ENCODE measurements at regions not wholly inside any gene's neighbourhood (a gene's known extent, or its start where the extent isn't known, plus 50 kb on each side); places are given as distances from the start of the nearest gene placed in this dataset.
"Not testable (repeated sequence)": the region's sequence is repeated elsewhere in the genome, so short reads cannot be mapped to it uniquely, and the experiment has no call there.

DNA sequence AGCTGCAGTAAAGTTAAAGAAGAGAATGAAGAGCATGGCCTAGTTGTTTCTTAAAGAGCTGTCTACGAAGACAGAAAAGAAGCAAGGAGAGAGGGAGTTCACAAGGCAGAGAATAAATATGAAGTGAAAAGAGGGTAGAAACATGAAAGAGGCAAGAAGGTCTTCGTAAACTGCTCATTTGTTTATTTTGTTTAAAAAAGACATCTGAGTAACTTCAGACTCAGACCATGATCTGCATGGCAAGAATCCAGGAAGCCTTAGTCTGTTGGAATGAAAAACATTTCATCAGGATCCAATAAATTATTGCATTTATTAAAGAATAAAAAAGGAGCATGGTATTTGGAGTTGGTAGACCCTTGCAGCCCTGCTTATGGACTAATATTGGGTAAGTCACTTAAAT lies 151.1 kb downstream of the SEM1 start:
- DNase-seq = no peak

DNA sequence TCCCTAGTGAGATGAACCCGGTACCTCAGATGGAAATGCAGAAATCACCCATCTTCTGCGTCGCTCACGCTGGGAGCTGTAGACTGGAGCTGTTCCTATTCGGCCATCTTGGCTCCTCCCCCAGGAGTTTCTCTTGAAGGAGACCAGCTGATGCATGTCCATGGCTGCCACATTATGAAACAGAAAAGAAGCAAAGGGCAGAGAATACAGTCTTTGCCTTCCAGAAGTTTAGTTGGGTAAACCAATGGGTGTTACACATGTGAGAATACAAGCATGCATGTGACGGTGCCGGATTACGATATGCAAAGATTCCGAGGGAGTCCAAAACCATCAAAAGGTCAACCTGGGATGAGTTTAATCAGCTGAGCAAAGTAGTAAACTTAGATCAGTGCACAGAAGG lies 151.6 kb downstream of the SEM1 start:
- DNase-seq = no peak

DNA sequence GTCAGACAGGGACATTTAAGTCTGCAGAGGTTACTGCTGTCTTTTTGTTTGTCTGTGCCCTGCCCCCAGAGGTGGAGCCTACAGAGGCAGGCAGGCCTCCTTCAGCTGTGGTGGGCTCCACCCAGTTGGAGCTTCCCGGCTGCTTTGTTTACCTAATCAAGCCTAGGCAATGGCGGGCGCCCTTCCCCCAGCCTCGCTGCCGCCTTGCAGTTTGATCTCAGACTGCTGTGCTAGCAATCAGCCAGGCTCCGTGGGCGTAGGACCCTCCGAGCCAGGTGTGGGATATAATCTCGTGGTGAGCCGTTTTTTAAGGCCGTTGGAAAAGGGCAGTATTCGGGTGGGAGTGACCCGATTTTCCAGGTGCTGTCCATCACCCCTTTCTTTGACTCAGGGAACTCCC lies 152.0 kb downstream of the SEM1 start:
- not testable (repeated sequence) for DNase-seq

DNA sequence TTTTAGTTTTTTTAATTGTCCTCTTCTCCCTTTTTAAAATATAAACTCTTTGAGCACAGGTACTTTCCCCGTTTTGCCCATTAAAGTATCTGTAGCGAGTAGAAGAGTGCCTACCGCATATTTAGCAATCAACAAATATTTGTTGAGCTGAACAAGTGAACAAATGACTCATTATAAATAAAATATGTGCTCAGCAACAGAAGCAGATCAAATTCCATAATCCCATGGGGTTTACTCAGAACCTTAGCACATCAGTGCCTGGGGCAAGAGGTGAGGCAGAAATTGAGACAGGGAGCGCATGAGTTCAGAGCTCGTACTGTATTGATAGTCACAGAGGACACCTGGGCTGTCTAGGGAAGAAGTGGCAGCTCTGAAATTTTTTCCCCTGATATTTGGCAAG lies 161.0 kb downstream of the SEM1 start:
- no peak for DNase-seq

DNA sequence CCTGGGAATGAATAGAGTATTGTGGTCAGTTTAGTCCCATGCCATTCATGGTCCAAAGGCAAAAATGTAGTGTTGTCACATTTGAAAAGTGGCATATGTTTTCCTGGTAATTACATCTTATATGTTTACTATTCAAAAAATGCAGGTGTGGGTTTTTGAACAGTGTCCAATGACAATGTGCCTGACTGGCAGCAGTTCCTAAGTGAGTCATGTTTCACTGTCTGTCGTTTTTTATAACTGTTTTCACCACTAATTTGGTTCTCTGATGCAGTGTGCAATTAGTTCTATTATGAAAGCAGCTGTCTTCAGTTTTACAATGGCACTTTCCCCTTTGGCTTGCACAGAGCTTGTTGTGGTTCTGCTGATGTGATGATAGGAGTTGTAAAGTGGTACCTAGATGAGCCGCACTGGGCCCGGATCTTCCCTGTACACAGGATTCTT lies 162.3 kb downstream of the SEM1 start:
- DNase-seq = no peak

DNA sequence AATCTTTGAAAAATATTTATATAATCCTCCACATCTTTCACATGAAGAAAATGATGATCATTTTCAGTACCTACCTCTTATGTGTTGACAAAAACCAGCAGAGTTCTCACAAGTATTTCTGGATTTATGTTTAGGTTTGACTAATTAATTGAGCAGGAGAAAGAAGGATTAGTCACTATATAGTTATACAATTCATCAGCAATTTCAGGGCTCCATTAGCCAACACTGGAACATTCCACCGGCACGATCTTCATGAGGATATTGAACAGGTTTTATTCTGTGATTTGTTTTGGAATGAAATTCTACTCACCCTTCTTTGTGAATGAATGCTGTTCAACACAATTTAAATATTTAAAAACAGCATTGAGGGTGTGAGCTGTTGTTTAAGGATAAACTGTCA lies 163.2 kb downstream of the SEM1 start:
- no peak for DNase-seq

DNA sequence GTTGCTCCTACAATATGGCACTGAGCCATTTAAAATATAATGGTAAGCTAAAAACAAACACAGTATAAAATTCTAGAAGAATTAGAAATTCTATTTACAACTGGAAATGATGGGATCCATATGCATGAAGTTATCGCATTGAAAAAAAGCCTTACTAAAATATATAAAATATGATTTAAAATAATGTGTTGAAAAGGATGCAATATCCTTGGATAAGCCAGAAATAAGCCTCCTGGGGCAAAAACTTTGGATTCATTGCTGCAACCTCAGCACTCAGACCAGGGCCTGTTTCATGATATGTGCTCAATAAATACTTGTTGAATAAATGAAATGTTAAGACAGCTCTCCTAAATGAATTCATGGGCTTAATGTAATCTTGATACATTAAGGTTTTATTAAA lies 170.2 kb downstream of the SEM1 start:
- no peak for DNase-seq

DNA sequence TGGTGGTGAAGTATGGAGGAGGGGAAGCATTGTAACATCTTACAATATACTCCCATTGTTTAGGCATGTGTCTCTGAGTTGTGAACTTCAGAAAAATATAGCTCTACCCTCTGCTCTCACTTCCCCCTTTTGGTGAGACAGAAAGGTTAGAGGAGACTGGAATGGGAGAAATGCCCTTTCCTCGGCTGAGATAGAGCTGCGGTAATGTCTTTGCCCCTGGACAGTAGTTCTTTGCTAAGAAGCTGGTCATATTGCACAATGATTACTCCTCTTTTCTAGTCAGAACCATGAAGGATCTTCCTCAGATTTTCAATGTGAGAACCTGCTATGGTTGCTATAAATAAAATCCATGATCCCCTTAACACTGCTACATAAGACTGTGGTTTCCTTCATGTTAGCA lies 171.0 kb downstream of the SEM1 start:
- no peak for DNase-seq

DNA sequence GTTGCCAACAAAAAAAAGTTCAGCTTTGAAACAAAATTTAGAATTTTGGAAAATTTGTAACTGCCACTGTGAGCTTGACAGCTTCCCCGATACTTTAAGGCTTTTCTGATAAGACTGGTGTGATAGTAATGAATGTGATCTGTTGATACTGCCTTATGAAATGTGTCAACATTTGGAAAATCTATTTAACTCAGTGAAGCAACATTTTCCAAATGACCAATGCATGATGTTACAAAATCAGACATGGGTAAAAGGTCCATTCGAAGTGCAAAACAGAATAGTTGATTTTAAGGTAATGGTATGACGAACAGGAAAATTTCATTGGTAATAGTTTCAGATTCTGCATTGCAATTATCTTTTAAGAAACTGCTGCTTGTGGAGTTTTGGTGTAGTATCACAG lies 175.4 kb downstream of the SEM1 start:
- DNase-seq = no peak

DNA sequence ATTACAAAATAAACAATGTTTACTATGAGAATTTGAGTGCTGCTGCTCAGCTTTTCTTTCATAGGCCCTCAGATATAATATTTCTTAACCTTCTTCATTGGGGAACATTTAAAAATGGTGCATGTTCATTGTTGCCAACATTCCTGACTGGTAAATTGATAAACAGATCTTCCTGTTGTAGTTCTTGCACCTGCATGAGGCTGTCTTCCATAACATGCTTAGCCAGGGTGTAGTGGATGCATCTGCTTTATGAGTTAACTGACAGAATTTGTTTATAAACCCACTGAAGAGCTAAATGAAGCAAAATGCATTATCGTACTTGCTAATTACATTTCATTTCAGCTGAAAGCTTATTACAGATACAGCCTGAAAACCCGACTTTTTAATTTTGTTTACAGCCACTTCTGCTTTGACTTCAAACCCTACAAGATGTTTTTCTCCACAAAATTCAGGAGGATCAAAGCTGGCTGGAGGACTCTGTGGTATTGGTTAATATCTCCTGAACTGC lies 177.2 kb downstream of the SEM1 start:
- DNase-seq = no peak

DNA sequence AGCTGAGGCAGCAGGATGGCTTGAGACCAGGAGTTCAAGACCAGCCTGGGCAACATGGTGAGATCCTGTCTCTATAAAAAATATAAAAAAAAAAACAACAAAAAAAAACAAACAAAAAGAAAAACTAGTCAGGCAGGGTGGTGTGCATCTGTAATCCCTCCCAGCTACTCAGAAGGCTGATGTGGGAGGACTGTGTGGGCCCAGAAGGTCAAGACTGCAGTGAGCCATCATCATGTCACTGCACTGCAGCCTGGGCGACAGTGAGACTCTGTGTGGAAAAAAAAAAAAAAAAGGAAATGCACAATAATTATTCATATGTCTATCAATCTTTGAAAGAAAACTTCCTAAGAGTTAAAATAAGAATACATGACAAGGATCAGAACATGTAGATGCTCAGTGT lies 178.3 kb downstream of the SEM1 start:
- DNase-seq = no peak

DNA sequence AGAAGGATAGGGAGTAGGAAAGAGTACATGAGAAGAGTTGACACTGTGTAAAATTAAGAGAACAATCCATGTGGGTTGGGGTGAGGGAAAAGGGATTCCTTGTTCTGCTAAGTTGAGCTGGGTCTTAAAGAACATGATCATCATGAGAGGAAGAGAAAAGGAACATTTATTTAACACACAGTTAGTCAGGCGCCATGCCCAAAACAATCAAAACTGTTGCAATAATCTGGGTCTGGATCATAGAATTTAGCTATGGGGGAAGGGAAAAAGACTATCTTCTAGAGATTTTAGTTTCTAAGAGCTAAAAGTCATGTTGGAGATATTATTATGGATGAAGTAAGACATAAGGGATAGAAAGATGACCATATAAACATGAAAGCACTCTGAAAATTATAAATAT lies 178.9 kb downstream of the SEM1 start:
- DNase-seq = no peak

DNA sequence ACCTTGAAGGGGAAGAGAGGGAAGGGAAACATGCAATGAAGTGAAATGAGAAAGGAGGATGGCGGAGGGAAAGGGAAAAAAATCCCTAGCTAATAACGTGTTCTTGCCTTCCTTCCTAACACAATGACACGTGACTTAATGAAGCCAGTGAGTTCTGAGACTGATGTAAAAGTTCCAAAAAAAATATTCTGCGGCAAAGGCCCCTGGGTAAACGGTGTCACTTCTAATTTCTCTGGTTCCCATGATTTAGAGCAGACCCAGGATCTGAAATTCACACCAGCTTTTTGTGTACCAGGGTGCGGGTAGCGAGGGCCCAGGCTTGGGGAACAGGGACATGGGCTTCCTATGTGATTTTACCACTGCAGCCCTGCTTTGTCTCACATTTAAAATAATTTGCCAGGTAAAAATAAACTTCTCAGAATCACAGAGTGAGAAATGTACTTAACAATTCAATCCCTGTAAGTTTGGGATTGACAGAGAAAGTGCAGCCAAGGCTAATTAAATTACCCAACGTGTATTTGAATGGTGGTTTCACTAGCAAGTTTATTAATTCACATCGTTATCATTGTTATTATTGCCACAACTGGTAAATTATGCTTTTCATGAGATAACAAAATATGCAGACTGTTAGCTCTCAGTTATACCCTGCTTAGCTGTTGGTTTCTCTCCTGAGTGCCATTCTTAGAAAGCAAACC lies 182.4 kb downstream of the SEM1 start:
- DNase-seq = no peak

DNA sequence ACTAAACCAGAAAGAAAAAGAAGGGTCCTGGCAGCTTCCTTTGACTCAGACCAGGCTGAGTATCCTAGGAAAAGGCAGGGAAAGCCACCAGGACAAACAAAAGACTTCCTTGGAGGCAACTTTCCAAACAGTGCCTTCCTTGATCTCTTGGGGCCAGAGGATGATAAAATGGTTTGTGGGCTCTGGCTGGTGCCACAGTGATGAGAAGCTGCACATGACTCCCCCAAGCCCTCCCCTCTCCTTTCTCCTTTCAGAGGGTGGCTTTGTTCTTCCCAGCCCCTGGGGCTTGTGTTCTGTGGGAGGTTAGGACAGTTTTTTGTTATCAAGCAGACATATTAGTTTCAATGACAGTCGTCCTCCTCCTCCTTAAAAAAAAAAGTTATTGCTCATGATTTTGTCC lies 183.2 kb downstream of the SEM1 start:
- no peak for DNase-seq

DNA sequence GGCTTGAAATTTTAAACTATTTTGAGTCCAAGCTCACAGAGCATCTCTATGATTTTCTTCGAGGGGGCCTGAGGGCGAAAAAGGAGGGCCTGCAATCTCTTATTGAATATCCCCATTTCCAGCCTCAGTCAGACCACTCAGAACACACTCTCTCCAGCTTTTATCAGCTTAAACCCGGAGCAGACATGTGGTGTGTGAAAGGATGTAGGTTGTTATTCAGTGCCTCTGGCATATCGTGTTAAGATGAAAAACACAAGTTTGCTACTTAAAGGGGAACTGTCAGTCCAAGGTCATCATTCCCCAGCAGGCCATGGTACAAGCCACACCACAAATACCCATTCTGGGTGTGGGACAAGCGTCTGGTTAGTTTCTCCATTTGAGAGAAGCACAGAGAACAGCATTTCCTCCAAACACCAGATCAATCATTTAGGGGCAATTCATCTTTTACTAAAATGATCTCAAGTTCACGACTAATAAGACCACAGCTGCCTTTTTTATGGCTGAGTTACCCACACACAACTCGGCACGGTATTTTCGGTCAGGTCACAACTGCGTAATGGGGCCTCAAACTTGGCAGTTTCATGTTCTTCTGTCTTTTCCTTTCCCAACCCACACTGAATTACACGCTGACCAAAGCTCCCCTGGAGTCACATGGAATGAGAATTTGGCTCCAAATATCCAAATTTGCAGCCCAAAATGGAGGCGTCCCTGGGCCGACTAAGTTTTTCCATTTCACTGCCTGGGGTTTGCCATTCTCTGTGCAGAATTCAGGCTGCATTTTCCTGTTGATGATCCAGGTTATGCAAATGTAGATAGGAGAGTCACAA lies 188.4 kb downstream of the SEM1 start:
- DNase-seq = no peak

DNA sequence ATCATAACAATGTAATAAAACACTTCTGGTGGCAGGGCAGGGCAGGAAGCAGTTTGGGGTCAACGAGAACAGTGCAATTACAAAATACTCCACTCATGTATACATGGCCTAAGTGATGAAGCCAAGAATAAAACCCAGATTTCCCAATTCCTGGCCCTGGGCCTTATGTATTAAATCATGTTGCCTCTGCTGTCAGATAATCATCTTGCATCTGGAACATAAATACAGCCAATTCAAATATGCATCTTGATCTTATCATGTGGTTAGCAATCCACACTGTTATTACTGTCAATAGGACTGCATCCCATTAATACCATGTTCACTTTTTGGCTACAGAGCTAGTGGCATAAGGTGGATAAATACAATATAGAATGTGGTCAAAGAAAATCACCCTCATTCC lies 186.5 kb upstream of the SLC25A13 start:
- DNase-seq = no peak

DNA sequence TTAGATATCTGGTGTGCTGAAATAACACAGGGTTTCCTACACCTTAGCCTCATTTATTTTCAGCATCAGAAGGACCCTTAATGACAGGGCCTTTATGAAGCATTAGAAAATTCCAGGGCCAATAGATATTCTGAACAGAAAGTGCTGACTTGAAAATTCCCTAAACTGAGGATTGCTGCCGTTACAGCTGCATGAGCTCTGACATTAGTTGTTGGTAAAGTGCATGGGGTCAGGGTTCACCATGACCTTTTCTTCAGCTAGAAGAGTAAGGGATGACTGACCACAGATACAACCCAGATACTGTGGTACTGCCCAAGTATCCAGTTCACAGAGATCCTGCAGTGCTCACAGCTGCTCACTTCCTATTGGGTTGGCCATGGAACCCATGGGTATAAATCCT lies 181.7 kb upstream of the SLC25A13 start:
- no peak for DNase-seq

DNA sequence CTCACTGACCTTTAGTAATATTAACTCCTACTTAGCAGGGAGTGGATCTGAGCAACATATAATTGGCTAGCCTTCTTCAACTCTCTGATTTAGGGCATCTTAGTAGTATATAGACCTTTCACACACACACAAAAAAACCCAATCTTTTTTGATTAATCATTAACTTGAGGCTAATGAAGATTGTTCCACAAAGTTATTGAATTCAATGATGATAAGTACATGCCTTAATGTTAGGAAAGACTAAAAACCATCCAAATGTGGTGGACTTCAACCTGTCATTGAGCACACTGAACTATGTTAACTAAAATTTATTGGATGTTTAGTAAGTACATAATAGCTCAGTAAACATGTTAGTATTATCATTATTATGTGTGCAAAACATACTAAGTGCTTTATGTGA lies 179.4 kb upstream of the SLC25A13 start:
- no peak for DNase-seq

DNA sequence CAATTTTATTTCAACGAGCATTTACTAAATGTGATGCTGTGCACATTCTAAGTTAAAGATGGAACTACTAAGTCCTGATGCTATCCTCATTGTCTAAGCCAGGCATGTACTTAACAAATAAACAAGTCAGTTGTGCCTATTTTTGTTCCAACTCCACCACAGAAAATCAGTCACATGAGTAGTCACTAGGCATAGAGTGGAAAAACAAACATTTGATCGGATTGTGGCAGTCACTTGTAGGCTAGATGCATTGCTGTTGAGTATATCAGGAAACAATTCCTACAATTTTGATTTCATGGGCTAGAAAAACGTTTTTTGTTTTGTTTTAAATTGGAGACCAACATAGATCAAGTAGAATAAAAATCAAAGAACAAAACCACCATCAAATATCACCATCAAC lies 177.6 kb upstream of the SLC25A13 start:
- no peak for DNase-seq

DNA sequence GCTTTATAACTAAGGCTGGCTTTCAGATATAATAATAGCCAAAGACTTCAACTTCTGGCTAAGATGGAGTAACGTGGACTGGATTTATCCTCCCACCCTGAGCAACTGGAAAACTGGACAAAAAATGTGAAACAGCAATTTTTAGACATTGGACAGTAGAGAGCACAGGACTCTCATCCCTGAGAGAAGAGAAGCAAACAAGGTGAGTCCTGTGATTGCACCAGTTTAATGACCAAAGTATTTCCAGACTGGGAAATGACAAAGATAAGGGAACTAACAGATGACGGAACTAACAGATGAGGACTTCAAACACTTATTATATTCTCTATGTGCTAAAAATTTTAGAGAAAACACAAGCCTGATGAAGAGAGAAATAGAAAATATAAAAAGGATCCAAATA lies 175.7 kb upstream of the SLC25A13 start:
- no peak for DNase-seq

DNA sequence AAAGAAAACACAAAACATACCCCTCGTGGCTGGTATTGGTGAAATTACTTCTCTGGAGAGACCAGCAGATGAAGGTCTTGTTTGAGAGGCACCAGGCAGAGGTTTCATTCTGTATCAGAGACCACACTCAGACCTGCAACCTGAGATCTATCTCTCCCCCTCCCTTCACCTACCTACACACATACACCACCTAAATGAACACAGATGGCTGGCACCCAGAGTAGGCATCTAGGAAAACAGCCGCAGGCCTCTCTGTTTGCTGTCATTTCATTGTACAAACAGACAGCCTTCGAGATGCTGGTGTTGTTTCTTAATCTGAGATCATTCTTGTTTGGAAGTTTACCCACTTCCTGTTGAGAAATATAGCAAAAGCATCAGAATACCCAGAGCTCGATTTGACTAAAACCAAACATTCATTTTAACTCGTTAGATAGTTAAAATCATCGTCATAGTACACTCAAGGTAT lies 173.9 kb upstream of the SLC25A13 start:
- no peak for DNase-seq

DNA sequence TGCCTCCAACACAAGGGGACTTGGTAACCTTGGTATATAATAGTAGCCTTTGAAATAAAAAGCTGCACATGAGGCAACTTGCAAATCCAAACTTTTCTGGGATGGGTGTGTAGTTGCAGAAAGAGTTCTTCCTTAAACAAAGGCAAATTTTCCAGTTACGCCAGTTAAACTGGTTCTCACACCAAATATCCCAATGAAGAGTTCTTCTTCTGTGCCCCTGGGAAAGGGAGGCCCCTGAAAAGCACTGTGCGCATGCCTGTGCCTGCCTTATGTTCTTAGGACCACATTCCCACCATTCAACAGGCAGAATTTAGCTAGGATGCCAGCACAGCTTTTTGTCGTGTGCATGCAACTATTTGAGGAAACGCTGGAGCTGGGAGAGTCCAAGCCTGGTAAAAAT lies 164.8 kb upstream of the SLC25A13 start:
- DNase-seq = no peak

DNA sequence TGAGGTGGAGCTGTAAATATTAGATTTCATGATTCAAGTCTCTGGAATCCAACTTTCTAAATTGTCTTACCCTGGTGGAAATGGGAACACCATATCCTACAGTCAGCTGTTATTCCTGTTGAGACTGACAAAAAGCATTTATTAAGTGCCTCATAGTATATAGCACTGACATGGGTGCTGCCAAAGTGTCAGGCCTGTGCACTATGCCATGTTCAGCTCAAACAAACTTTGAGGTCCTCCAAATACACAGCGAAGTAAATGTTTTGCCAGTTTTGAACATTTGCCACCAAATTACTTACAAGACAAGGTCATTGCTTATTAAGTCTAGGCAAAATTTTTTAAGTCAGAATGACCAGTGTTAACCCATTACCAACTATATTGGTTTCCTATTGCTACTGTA lies 162.9 kb upstream of the SLC25A13 start:
- no peak for DNase-seq

DNA sequence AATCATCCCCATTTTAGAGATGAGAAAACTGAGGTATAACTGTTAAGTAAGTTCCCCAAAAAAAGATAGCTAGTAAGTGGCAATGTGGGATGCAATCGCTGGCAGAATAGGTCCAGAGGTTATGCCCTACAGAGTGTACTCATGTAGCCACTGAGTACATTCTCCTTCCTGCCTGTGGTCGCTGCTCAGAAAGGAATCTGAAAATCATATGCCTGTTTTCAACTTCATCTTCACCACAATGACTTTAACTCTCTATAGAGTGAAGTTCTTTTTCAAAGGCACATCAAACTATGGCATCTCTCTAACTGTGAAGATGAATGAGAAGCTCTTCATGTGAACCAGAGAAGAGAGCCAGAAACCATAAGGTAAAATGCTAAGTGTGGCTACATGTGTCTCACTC lies 162.2 kb upstream of the SLC25A13 start:
- no peak for DNase-seq
